SJSA1 (cell line): ENCODE measurements at regions not wholly inside any gene's neighbourhood (a gene's known extent, or its start where the extent isn't known, plus 50 kb on each side); places are given as distances from the start of the nearest gene placed in this dataset.
"Not testable (repeated sequence)": the region's sequence is repeated elsewhere in the genome, so short reads cannot be mapped to it uniquely, and the experiment has no call there.

Experiments
- DNase-seq, 2 experiments: peaks; one replicate each; pipeline ENCODE4 v3.0.0-alpha.2; 2015 to 2020; ENCODE audit warnings: low spot score in 2 of 2, low read depth in 1 of 2
- H3K27ac ChIP-seq: fragments of 250-450 bp; sonication (Bioruptor Pico); 2 replicates; pipeline ENCODE4 v1.5.1; 2020; ENCODE audit warnings: mild to moderate bottlenecking, moderate library complexity
- H3K27me3 ChIP-seq: fragments of 250-450 bp; sonication (Bioruptor Pico); replicated peaks from 2 replicates; pipeline ENCODE4 v1.5.1; 2020; ENCODE audit warnings: mild to moderate bottlenecking, moderate library complexity
- H3K36me3 ChIP-seq: fragments of 250-450 bp; sonication (Bioruptor Pico); 2 replicates; pipeline ENCODE4 v1.5.1; 2020; ENCODE audit warnings: mild to moderate bottlenecking
- H3K4me1 ChIP-seq: fragments of 250-450 bp; sonication (Bioruptor Pico); replicated peaks from 2 replicates; pipeline ENCODE4 v1.6.1; 2021; ENCODE audit warnings: mild to moderate bottlenecking
- H3K4me3 ChIP-seq: fragments of 250-450 bp; sonication (Bioruptor Pico); 2 replicates; pipeline ENCODE4 v1.5.1; 2020; ENCODE audit warnings: mild to moderate bottlenecking
- H3K9me3 ChIP-seq: fragments of 250-450 bp; sonication (Bioruptor Pico); replicated peaks from 2 replicates; pipeline ENCODE4 v1.5.1; 2020; ENCODE audit warnings: mild to moderate bottlenecking

DNA sequence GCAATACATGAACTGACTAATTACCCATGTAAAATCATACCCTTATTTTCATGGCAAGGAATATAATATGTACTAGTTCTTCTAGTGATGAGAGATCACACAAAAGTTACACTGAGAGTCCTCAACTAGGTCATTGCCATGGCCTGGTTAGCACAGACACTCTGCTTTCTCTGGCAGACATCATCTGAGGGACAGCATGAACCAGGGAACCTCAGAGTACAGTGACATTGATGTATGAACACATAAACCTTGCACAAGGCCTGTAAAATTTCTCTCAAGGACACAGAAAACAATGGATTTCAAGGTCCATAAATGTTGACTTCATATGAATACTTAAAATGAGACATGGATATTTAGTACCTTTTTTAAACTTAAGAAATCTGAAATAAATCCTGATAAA is 108.8 kb upstream of the MAGI3 start:
- no peak for DNase-seq
- Histone ChIP-seq H3K36me3 (no peaks in the 10 kb centered on the region), H3K9me3 (no peaks in the 10 kb centered on the region), H3K27me3 (0 out of 2 replicates have a peak, but pooled peaks cover 4% of the 10 kb centered on the region), H3K4me1 (no peaks in the 10 kb centered on the region), H3K27ac (no peak overlapping the region), H3K4me3 (no peak overlapping the region)

DNA sequence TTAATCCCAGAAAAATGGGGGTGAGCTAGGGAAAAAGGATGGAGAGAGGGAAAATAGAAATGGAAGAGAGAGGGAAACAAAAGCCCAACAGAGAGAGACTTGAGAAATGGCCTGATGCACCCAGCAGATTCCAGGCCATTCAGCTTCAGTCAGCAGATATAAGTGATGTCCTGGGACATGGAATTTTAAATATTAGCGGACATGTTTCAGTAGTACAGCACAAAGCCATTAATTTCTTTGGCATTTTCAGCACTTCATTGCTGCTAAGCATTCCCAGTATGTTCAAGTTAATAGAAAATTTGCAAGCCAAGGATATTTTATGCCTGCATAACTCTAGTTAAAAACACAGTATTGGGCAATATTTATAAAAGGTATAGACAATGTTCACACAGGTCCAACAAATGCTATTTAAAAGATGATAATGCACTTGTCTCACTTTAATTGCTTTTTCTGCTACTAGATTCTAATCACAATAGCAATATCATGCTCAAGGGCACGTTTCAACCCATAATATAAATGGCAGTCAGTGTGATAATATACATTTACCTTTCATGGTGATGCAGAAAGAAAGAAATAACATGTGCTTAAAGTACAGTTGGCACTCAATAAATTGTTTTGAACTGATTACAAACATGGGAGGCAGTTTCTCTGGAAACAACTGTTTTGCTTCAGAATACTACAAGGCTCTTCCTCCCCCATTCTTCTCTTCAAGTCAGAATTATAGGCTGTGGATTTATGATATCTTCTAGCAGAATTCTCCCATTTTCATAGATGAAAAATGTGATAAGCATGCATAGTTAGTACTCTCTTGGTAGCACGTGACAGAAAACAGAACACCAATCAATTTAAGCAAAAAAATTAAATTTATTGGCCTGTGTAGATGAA is 108.1 kb upstream of the MAGI3 start:
- H3K36me3 ChIP-seq: no peaks in the 10 kb centered on the region
- H3K4me3 ChIP-seq: no peak overlapping the region
- H3K4me1 ChIP-seq: no peaks in the 10 kb centered on the region
- H3K27ac ChIP-seq: no peak overlapping the region
- H3K27me3 ChIP-seq: 0 out of 2 replicates have a peak, but pooled peaks cover 4% of the 10 kb centered on the region
- H3K9me3 ChIP-seq: no peaks in the 10 kb centered on the region
- no peak for DNase-seq

DNA sequence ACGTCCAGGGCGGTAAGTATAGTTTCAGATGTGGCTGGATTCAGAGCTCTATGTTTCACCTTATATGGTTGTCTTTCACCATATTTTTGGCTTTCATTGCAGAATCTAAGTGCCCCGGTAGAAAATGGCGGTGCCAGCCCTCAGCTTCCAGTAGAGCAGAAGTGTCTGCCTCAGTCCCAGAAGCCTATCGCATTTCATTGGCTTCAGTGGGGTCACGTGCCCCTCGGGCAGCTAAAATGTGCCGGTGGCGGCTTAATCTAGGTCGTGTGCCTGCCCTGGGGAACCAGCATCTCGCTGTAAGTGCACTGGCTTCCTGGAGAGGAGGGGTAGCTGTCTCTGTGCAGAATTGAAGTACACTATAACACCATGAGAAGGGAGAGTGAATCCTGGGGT is 107.4 kb upstream of the MAGI3 start:
- DNase-seq: no peak
- Histone ChIP-seq H3K4me3 (no peak overlapping the region), H3K27me3 (0 out of 2 replicates have a peak, but pooled peaks cover 4% of the 10 kb centered on the region), H3K9me3 (no peaks in the 10 kb centered on the region), H3K4me1 (no peaks in the 10 kb centered on the region), H3K36me3 (no peaks in the 10 kb centered on the region), H3K27ac (no peak overlapping the region)

DNA sequence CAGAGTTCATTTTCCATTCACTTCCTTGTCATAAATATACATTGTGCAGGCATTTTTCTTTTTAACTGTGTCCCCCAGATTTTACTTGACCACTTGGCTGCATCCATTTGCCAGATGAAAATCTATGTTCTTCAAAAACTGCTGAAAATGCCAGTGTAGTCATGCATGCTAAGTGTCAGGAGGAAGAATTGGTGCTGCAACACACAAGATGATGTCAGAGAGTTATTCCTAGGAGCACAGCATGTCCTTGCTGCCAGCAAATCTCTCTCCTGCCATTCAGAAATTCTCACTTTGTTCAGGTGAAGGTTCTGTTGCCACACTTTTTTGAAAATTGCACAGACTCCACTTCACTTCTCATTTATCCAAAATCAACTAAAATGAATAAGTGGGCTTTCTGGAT is 106.4 kb upstream of the MAGI3 start:
- H3K4me3 ChIP-seq: no peak overlapping the region
- no peaks in the 10 kb centered on the region for H3K9me3 ChIP-seq
- no peak for DNase-seq
- no peak overlapping the region for H3K27ac ChIP-seq
- H3K4me1 ChIP-seq: no peaks in the 10 kb centered on the region
- H3K36me3 ChIP-seq: no peaks in the 10 kb centered on the region
- 0 out of 2 replicates have a peak, but pooled peaks cover 4% of the 10 kb centered on the region for H3K27me3 ChIP-seq

DNA sequence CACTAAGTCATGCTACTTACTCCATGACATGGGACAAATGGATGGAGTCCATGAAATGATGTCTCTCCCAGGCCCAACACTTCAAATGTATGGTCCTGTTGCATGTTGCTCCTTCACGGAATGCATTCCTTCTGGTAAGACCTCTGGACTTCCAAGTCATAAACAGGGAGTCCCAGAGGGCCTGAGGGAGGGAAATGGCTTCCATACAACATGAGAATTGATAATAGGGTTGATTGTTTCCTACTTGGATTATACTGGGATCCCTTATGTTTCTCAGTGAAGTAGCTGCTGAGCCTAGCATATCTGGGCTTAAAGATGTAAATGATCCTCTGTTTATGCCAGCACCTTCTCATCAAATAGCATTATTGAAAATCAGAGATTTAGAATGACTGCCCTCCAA is 104.2 kb upstream of the MAGI3 start:
- no peak overlapping the region for H3K4me3 ChIP-seq
- H3K27me3 ChIP-seq: 0 out of 2 replicates have a peak, but pooled peaks cover 4% of the 10 kb centered on the region
- no peak for DNase-seq
- no peaks in the 10 kb centered on the region for H3K9me3 ChIP-seq
- H3K4me1 ChIP-seq: no peaks in the 10 kb centered on the region
- H3K36me3 ChIP-seq: no peaks in the 10 kb centered on the region
- no peak overlapping the region for H3K27ac ChIP-seq

DNA sequence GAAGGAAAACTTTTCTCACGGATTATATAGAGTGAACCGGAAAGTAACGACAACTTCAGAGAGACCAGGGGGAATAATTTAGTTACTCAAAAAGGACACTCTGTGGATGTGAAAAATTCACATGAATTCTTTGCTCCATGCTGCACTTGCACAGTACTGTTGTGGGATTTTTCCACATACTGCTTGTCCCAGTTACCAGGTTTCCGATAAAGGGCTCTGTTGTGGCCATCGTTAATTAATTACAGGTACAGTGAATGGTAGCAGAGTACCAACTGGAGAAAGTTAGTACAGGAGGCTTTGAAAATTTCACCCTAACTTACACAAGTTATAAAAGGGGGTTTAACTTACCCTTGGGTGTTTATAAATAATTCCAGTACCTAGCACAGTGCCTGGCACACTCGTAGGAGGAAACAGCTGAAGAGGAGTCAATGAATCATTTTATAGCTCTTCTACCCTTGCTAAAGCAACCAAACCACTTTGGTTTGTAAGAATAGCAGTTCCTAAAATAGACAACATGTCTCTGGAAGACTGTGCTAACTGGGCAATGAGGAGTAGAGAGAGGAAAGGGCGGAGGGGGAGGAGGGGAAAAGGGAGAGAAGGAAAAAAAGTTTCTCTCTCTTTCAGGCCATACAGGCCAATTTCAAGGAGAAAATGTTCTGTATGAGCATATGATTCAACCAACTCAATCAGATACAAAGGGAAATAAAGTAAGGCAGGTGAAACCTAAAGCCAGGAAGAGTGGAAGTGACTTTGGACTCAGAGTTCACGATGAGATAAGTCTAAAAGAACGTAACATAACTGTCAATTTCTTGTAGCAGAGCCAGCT is 98.3 kb upstream of the MAGI3 start:
- no peaks in the 10 kb centered on the region for H3K27me3 ChIP-seq
- H3K27ac ChIP-seq: no peak overlapping the region
- no peak overlapping the region for H3K4me3 ChIP-seq
- no peak for DNase-seq
- no peaks in the 10 kb centered on the region for H3K4me1 ChIP-seq
- H3K36me3 ChIP-seq: no peaks in the 10 kb centered on the region
- no peaks in the 10 kb centered on the region for H3K9me3 ChIP-seq

DNA sequence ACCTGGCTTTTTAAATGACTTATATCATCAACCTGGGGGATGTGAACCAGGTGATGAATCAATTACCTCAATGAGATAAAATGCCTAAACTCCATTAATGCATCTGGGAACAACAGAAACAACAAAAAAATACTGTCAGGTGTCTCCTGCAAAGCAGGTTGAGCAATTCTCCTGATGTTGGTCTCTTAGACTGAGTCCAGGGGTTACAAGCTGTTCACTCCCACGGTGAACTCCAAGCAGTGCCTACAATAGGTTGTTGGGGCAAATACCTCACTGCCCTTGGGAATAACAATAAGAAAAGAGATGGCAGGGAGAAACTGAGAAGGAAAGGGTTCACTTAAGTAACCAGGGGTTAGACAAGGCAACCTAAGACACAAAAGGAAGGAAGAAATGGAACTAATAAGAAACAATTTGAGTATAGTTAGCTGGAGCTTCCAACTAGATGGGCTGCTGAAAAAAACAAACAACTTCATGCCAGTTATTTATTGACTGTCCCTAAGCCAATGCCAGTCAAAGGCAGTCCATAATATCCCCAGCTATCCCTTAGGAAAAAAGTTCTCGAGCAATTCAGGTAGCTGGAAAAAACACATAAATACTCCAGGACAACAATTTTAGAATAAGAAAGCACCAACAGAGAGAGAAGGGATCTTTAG is 97.6 kb upstream of the MAGI3 start:
- Histone ChIP-seq H3K4me1 (no peaks in the 10 kb centered on the region), H3K27me3 (no peaks in the 10 kb centered on the region), H3K4me3 (no peak overlapping the region), H3K36me3 (no peaks in the 10 kb centered on the region), H3K9me3 (no peaks in the 10 kb centered on the region), H3K27ac (no peak overlapping the region)
- no peak for DNase-seq

DNA sequence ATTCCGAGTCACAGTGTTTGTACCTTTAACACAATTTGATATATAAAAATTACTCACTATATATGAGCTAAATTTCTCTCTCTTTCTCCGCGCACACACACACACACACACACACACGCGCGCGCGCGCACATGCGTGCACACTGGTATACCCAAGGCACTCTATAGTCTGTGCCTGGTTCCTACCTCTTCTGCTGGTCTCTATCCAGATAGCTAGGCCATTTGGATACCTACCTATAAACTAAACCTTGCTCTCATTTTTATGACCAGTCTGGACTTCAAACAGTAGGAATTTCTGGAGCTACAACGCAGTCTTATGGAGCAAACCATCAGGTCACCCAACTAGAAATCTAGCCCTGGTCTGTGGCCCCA is 97.1 kb upstream of the MAGI3 start:
- Histone ChIP-seq H3K27me3 (no peaks in the 10 kb centered on the region), H3K4me1 (no peaks in the 10 kb centered on the region), H3K36me3 (no peaks in the 10 kb centered on the region), H3K27ac (no peak overlapping the region), H3K4me3 (no peak overlapping the region), H3K9me3 (no peaks in the 10 kb centered on the region)
- no peak for DNase-seq

DNA sequence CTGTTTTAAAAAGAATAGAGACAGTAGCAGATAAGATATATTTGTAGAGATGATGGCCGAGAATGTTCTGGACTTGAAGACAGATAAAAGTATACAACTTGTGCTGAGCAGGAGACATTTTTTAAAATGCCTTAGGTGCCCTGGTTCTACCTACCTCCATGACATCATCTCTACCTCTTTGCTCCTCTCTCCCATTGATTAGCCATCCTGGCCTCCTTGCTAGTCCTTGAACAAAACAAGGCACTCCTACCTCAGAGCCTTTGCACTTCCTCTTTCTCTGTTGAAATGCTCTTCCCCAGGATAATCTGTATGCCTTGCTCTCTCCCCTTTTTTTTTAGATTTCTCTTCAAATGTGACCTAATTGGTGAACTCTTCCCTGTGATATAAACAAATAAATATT is 92.6 kb upstream of the MAGI3 start:
- H3K9me3 ChIP-seq: no peaks in the 10 kb centered on the region
- no peak for DNase-seq
- no peak overlapping the region for H3K4me3 ChIP-seq
- no peaks in the 10 kb centered on the region for H3K4me1 ChIP-seq
- H3K27me3 ChIP-seq: 0 out of 2 replicates have a peak, but pooled peaks cover 4% of the 10 kb centered on the region
- H3K27ac ChIP-seq: no peak overlapping the region
- H3K36me3 ChIP-seq: no peaks in the 10 kb centered on the region

DNA sequence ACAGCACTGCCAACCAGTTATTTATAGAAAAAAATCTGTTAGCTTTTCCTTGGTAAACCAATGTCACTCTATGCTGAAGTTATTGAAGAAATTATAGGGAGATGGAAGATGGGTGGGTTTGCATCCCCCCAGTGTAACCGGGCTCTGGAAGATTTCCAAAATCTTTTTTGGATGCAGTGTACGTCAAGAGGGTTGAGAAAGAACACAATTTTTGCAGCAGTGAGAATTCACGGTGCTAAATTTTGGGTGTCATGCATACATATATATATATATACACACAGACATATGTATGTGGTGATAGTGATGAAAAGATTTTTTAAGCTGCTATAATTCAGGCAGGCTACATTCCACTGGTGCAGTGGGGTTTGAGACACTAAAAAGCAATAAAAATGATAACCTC is 91.4 kb upstream of the MAGI3 start:
- Histone ChIP-seq H3K27me3 (0 out of 2 replicates have a peak, but pooled peaks cover 4% of the 10 kb centered on the region), H3K4me1 (no peaks in the 10 kb centered on the region), H3K27ac (no peak overlapping the region), H3K4me3 (no peak overlapping the region), H3K9me3 (no peaks in the 10 kb centered on the region), H3K36me3 (no peaks in the 10 kb centered on the region)
- no peak for DNase-seq

DNA sequence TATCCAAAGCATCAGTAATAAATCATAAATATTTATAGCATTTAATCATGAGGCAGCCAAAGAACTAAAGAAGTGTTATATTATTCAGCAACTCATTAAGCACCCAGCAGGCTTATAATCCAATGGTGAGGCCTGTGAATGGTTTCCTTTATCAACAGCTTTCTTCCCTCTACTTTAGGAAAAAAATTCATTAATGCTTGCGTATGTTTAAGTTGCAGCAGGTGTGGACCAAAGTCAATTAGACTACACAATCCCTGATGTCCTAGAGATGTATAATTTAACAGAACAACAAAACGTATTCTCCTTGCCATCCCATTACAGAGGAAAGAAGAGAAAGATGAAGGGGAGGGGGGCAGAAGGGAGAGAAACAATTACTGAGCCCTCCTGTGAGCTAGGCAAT is 87.7 kb upstream of the MAGI3 start:
- no peak overlapping the region for H3K4me3 ChIP-seq
- H3K36me3 ChIP-seq: no peaks in the 10 kb centered on the region
- no peaks in the 10 kb centered on the region for H3K9me3 ChIP-seq
- no peaks in the 10 kb centered on the region for H3K4me1 ChIP-seq
- H3K27ac ChIP-seq: no peak overlapping the region
- peaks cover 11% of the 10 kb centered on the region; the same call in 1 of the 2 replicates for H3K27me3 ChIP-seq
- DNase-seq: no peak

DNA sequence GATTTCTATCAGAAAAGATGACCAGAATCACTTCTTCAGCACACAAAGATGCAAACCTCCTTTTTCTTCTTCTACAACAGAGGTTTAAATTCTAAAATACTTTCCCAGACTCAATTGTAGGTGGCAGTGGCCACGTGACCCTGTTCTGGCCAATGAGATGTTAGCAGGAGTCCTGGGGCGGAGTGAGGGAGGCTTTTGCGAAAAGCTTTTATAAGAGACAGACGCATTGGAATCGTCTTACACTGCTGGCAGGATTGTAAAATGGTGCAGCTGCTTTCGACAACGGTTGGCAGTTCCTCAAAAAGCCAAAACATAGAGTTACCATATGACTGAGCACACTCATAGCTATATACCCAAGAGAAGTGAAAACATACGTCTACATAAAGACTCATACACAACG is 87.0 kb upstream of the MAGI3 start:
- H3K27ac ChIP-seq: no peak overlapping the region
- H3K36me3 ChIP-seq: no peaks in the 10 kb centered on the region
- H3K9me3 ChIP-seq: no peaks in the 10 kb centered on the region
- H3K27me3 ChIP-seq: peaks cover 11% of the 10 kb centered on the region; the same call in 1 of the 2 replicates
- no peak for DNase-seq
- no peak overlapping the region for H3K4me3 ChIP-seq
- no peaks in the 10 kb centered on the region for H3K4me1 ChIP-seq

DNA sequence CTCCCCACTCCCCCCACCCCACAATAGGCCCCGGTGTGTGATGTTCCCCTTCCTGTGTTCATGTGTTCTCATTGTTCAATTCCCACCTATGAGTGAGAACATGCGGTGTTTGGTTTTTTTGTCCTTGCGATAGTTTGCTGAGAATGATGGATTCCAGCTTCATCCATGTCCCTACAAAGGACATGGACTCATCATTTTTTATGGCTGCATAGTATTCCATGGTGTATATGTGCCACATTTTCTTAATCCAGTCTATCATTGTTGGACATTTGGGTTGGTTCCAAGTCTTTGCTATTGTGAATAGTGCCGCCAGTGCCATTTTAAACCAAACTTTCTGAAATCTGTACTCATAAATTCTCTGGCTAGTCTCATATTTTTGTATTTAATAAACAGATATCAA is 85.3 kb upstream of the MAGI3 start:
- H3K27ac ChIP-seq, H3K4me1 ChIP-seq, H3K36me3 ChIP-seq, DNase-seq, H3K4me3 ChIP-seq, H3K9me3 ChIP-seq: not testable (repeated sequence)
- H3K27me3 ChIP-seq: peaks cover 11% of the 10 kb centered on the region; the same call in 1 of the 2 replicates
